ENCODE measurements at regions not wholly inside any gene's neighbourhood (a gene's known extent, or its start where the extent isn't known, plus 50 kb on each side); places are given as distances from the start of the nearest gene placed in this dataset.

- Histone ChIP-seq H3K4me1 (ENCODE audit: control insufficient read depth in 2 of 2, insufficient read depth in 2 of 2, low read length in 2 of 2) (no peaks in the 10 kb centered on the region), H3K9me3 (ENCODE audit: control insufficient read depth in 2 of 2, insufficient read depth in 1 of 2, low read length in 1 of 2) (peaks cover 0 to 20% of the 10 kb centered on the region in 2 donors), H3K4me3 (ENCODE audit: low read length in 2 of 2) (no peak overlapping the region), H3K36me3 (ENCODE audit: control insufficient read depth in 2 of 2, insufficient read depth in 2 of 2, low read length in 1 of 2) (no peaks in the 10 kb centered on the region), H3K27me3 (ENCODE audit: control insufficient read depth in 2 of 2, insufficient read depth in 1 of 2, low read length in 1 of 2) (no peaks in the 10 kb centered on the region), H3K27ac (ENCODE audit: low read depth in 1 of 2, low read length in 1 of 2) (no peak overlapping the region)
- DNase-seq (ENCODE audit: low read depth in 6 of 9, low spot score in 9 of 9): no peak
- WGBS: 91% methylated on average over 4 of the region's 4 CpGs
These were observed 945.6 kb upstream of the GBE1 start for GRCh38 chr3:82707035-82707434.

GRCh38 chr3:82685761-82686160 lies 924.3 kb upstream of the GBE1 start:
- no peak overlapping the region for H3K4me3 ChIP-seq (ENCODE audit: low read length in 2 of 2)
- no peak overlapping the region for H3K27ac ChIP-seq (ENCODE audit: low read depth in 1 of 2, low read length in 1 of 2)
- no peaks in the 10 kb centered on the region for H3K9me3 ChIP-seq (ENCODE audit: control insufficient read depth in 2 of 2, insufficient read depth in 1 of 2, low read length in 1 of 2)
- no peak for DNase-seq (ENCODE audit: low read depth in 6 of 9, low spot score in 9 of 9)
- no peaks in the 10 kb centered on the region for H3K27me3 ChIP-seq (ENCODE audit: control insufficient read depth in 2 of 2, insufficient read depth in 1 of 2, low read length in 1 of 2)
- WGBS: 49% methylated on average over 3 of the region's 3 CpGs
- no peaks in the 10 kb centered on the region for H3K36me3 ChIP-seq (ENCODE audit: control insufficient read depth in 2 of 2, insufficient read depth in 2 of 2, low read length in 1 of 2)
- H3K4me1 ChIP-seq (ENCODE audit: control insufficient read depth in 2 of 2, insufficient read depth in 2 of 2, low read length in 2 of 2): no peaks in the 10 kb centered on the region

GRCh38 chr3:82676356-82677026 lies 915.0 kb upstream of the GBE1 start:
- Histone ChIP-seq H3K36me3 (ENCODE audit: control insufficient read depth in 2 of 2, insufficient read depth in 2 of 2, low read length in 1 of 2) (no peaks in the 10 kb centered on the region), H3K4me3 (ENCODE audit: low read length in 2 of 2) (no peak overlapping the region), H3K4me1 (ENCODE audit: control insufficient read depth in 2 of 2, insufficient read depth in 2 of 2, low read length in 2 of 2) (no peaks in the 10 kb centered on the region), H3K27me3 (ENCODE audit: control insufficient read depth in 2 of 2, insufficient read depth in 1 of 2, low read length in 1 of 2) (no peaks in the 10 kb centered on the region), H3K27ac (ENCODE audit: low read depth in 1 of 2, low read length in 1 of 2) (no peak overlapping the region), H3K9me3 (ENCODE audit: control insufficient read depth in 2 of 2, insufficient read depth in 1 of 2, low read length in 1 of 2) (no peaks in the 10 kb centered on the region)
- DNase-seq (ENCODE audit: low read depth in 6 of 9, low spot score in 9 of 9): no peak
- 96% methylated on average over 1 of the region's 1 CpG for WGBS

GRCh38 chr3:82672966-82673365 lies 911.5 kb upstream of the GBE1 start:
- H3K4me3 ChIP-seq (ENCODE audit: low read length in 2 of 2): no peak overlapping the region
- no peak for DNase-seq (ENCODE audit: low read depth in 6 of 9, low spot score in 9 of 9)
- H3K27me3 ChIP-seq (ENCODE audit: control insufficient read depth in 2 of 2, insufficient read depth in 1 of 2, low read length in 1 of 2): no peaks in the 10 kb centered on the region
- no peaks in the 10 kb centered on the region for H3K36me3 ChIP-seq (ENCODE audit: control insufficient read depth in 2 of 2, insufficient read depth in 2 of 2, low read length in 1 of 2)
- 94% methylated on average over 2 of the region's 2 CpGs for WGBS
- H3K4me1 ChIP-seq (ENCODE audit: control insufficient read depth in 2 of 2, insufficient read depth in 2 of 2, low read length in 2 of 2): no peaks in the 10 kb centered on the region
- H3K9me3 ChIP-seq (ENCODE audit: control insufficient read depth in 2 of 2, insufficient read depth in 1 of 2, low read length in 1 of 2): no peaks in the 10 kb centered on the region
- H3K27ac ChIP-seq (ENCODE audit: low read depth in 1 of 2, low read length in 1 of 2): no peak overlapping the region

- DNase-seq (ENCODE audit: low read depth in 6 of 9, low spot score in 9 of 9): no peak
- Histone ChIP-seq H3K27ac (ENCODE audit: low read depth in 1 of 2, low read length in 1 of 2) (no peak overlapping the region), H3K4me3 (ENCODE audit: low read length in 2 of 2) (no peak overlapping the region), H3K36me3 (ENCODE audit: control insufficient read depth in 2 of 2, insufficient read depth in 2 of 2, low read length in 1 of 2) (no peaks in the 10 kb centered on the region), H3K4me1 (ENCODE audit: control insufficient read depth in 2 of 2, insufficient read depth in 2 of 2, low read length in 2 of 2) (no peaks in the 10 kb centered on the region), H3K9me3 (ENCODE audit: control insufficient read depth in 2 of 2, insufficient read depth in 1 of 2, low read length in 1 of 2) (no peaks in the 10 kb centered on the region), H3K27me3 (ENCODE audit: control insufficient read depth in 2 of 2, insufficient read depth in 1 of 2, low read length in 1 of 2) (no peaks in the 10 kb centered on the region)
- 86% methylated on average over 1 of the region's 1 CpG for WGBS
These were observed 910.0 kb upstream of the GBE1 start for GRCh38 chr3:82671466-82671865.

- H3K36me3 ChIP-seq (ENCODE audit: control insufficient read depth in 2 of 2, insufficient read depth in 2 of 2, low read length in 1 of 2): no peaks in the 10 kb centered on the region
- no peak for DNase-seq (ENCODE audit: low read depth in 6 of 9, low spot score in 9 of 9)
- no peaks in the 10 kb centered on the region for H3K27me3 ChIP-seq (ENCODE audit: control insufficient read depth in 2 of 2, insufficient read depth in 1 of 2, low read length in 1 of 2)
- no peak overlapping the region for H3K4me3 ChIP-seq (ENCODE audit: low read length in 2 of 2)
- 87% methylated on average over 3 of the region's 3 CpGs for WGBS
- H3K4me1 ChIP-seq (ENCODE audit: control insufficient read depth in 2 of 2, insufficient read depth in 2 of 2, low read length in 2 of 2): no peaks in the 10 kb centered on the region
- peaks cover 0 to 11% of the 10 kb centered on the region in 2 donors for H3K9me3 ChIP-seq (ENCODE audit: control insufficient read depth in 2 of 2, insufficient read depth in 1 of 2, low read length in 1 of 2)
- no peak overlapping the region for H3K27ac ChIP-seq (ENCODE audit: low read depth in 1 of 2, low read length in 1 of 2)
These were observed 893.3 kb upstream of the GBE1 start for GRCh38 chr3:82654708-82655107.

GRCh38 chr3:82643948-82644347 lies 882.5 kb upstream of the GBE1 start:
- no peaks in the 10 kb centered on the region for H3K27me3 ChIP-seq (ENCODE audit: control insufficient read depth in 2 of 2, insufficient read depth in 1 of 2, low read length in 1 of 2)
- no peak overlapping the region for H3K4me3 ChIP-seq (ENCODE audit: low read length in 2 of 2)
- H3K27ac ChIP-seq (ENCODE audit: low read depth in 1 of 2, low read length in 1 of 2): no peak overlapping the region
- no peak for DNase-seq (ENCODE audit: low read depth in 6 of 9, low spot score in 9 of 9)
- H3K36me3 ChIP-seq (ENCODE audit: control insufficient read depth in 2 of 2, insufficient read depth in 2 of 2, low read length in 1 of 2): no peaks in the 10 kb centered on the region
- peaks cover 0 to 11% of the 10 kb centered on the region in 2 donors for H3K9me3 ChIP-seq (ENCODE audit: control insufficient read depth in 2 of 2, insufficient read depth in 1 of 2, low read length in 1 of 2)
- H3K4me1 ChIP-seq (ENCODE audit: control insufficient read depth in 2 of 2, insufficient read depth in 2 of 2, low read length in 2 of 2): no peaks in the 10 kb centered on the region

GRCh38 chr3:82641701-82642100 lies 880.3 kb upstream of the GBE1 start:
- WGBS: 79% methylated on average over 2 of the region's 2 CpGs

GRCh38 chr3:82640254-82640653 lies 878.8 kb upstream of the GBE1 start:
- no peaks in the 10 kb centered on the region for H3K36me3 ChIP-seq (ENCODE audit: control insufficient read depth in 2 of 2, insufficient read depth in 2 of 2, low read length in 1 of 2)
- peaks cover 0 to 8% of the 10 kb centered on the region in 2 donors for H3K9me3 ChIP-seq (ENCODE audit: control insufficient read depth in 2 of 2, insufficient read depth in 1 of 2, low read length in 1 of 2)
- H3K4me1 ChIP-seq (ENCODE audit: control insufficient read depth in 2 of 2, insufficient read depth in 2 of 2, low read length in 2 of 2): no peaks in the 10 kb centered on the region
- H3K4me3 ChIP-seq (ENCODE audit: low read length in 2 of 2): no peak overlapping the region
- no peak for DNase-seq (ENCODE audit: low read depth in 6 of 9, low spot score in 9 of 9)
- H3K27me3 ChIP-seq (ENCODE audit: control insufficient read depth in 2 of 2, insufficient read depth in 1 of 2, low read length in 1 of 2): no peaks in the 10 kb centered on the region
- 84% methylated on average over 3 of the region's 3 CpGs for WGBS
- no peak overlapping the region for H3K27ac ChIP-seq (ENCODE audit: low read depth in 1 of 2, low read length in 1 of 2)

More at GRCh38 chr3:82641701-82642100, 880.3 kb upstream of the GBE1 start:
- no peaks in the 10 kb centered on the region for H3K27me3 ChIP-seq (ENCODE audit: control insufficient read depth in 2 of 2, insufficient read depth in 1 of 2, low read length in 1 of 2)
- no peak overlapping the region for H3K27ac ChIP-seq (ENCODE audit: low read depth in 1 of 2, low read length in 1 of 2)
- DNase-seq (ENCODE audit: low read depth in 6 of 9, low spot score in 9 of 9): no peak
- H3K9me3 ChIP-seq (ENCODE audit: control insufficient read depth in 2 of 2, insufficient read depth in 1 of 2, low read length in 1 of 2): peaks cover 0 to 8% of the 10 kb centered on the region in 2 donors
- H3K36me3 ChIP-seq (ENCODE audit: control insufficient read depth in 2 of 2, insufficient read depth in 2 of 2, low read length in 1 of 2): no peaks in the 10 kb centered on the region
- H3K4me3 ChIP-seq (ENCODE audit: low read length in 2 of 2): no peak overlapping the region
- no peaks in the 10 kb centered on the region for H3K4me1 ChIP-seq (ENCODE audit: control insufficient read depth in 2 of 2, insufficient read depth in 2 of 2, low read length in 2 of 2)

Measured in thymus (tissue), 11 donors.